ENCODE measurements at regions not wholly inside any gene's neighbourhood (a gene's known extent, or its start where the extent isn't known, plus 50 kb on each side); places are given as distances from the start of the nearest gene placed in this dataset.

DNA sequence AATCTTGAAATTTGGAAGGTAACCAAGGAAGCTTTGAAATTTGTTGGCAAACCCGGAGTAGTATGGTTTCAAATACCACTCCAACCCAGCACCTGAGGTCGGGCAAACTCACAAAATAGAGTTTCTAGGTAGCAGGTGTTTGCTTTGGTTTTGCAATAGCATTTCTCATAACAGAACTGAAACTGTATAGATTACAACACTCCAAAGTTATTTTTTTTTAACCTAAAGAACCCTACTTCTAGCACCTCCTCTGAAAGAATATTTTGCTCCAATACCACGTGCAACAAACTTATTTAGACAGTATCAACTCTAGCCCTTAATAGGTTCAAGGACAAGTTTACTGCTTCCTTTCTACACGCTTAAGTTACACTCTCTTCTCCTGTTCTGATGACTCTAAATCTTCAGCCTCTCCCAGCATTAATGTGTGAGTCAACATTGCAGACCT is 178.5 kb upstream of the FMN2 start:
- H3K4me3 ChIP-seq (ENCODE audit: low read depth, low read length) = no peak overlapping the region
- TF ChIP-seq, protein P1, sequence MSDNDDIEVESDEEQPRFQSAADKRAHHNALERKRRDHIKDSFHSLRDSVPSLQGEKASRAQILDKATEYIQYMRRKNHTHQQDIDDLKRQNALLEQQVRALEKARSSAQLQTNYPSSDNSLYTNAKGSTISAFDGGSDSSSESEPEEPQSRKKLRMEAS (IDR thresholded peaks at IDR 0.05; ENCODE audit: low read depth, low read length) = no peak
- TF ChIP-seq, protein P2, sequence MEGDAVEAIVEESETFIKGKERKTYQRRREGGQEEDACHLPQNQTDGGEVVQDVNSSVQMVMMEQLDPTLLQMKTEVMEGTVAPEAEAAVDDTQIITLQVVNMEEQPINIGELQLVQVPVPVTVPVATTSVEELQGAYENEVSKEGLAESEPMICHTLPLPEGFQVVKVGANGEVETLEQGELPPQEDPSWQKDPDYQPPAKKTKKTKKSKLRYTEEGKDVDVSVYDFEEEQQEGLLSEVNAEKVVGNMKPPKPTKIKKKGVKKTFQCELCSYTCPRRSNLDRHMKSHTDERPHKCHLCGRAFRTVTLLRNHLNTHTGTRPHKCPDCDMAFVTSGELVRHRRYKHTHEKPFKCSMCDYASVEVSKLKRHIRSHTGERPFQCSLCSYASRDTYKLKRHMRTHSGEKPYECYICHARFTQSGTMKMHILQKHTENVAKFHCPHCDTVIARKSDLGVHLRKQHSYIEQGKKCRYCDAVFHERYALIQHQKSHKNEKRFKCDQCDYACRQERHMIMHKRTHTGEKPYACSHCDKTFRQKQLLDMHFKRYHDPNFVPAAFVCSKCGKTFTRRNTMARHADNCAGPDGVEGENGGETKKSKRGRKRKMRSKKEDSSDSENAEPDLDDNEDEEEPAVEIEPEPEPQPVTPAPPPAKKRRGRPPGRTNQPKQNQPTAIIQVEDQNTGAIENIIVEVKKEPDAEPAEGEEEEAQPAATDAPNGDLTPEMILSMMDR (IDR thresholded peaks at IDR 0.05; ENCODE audit: low read depth, low read length) = no peak
- TF ChIP-seq POLR2A (IDR thresholded peaks at IDR 0.05; ENCODE audit: extremely low read depth, insufficient read length) (no peak), MYC (IDR thresholded peaks at IDR 0.05; ENCODE audit: low read depth, low read length) (no peak)
- no peak for DNase-seq (ENCODE audit: low read depth)

DNA sequence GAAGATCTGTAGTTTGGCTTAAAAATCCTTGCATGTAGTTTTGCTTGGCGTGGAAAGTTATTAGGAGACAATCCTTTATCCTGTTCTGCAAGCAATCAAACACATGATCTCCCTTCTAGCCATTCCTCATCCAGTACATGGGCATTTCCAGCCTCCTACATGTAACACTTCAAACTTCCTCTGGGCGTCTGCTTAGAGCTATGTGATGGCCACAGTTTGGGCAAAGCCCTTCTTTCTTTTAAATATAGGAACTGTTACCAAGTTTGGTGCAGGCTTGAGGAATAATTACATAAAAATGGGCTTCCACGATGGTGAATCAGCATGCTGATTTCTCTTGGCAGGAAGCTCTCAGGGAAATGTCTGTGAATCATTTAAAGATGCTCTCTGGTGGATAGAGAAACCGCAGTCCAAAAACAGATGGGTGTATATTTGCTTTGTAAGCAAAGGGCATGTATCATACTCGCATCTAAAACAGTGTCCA is 176.9 kb upstream of the FMN2 start:
- TF ChIP-seq POLR2A (IDR thresholded peaks at IDR 0.05; ENCODE audit: extremely low read depth, insufficient read length) = no peak
- no peak overlapping the region for H3K4me3 ChIP-seq (ENCODE audit: low read depth, low read length)
- DNase-seq (ENCODE audit: low read depth) = no peak

DNA sequence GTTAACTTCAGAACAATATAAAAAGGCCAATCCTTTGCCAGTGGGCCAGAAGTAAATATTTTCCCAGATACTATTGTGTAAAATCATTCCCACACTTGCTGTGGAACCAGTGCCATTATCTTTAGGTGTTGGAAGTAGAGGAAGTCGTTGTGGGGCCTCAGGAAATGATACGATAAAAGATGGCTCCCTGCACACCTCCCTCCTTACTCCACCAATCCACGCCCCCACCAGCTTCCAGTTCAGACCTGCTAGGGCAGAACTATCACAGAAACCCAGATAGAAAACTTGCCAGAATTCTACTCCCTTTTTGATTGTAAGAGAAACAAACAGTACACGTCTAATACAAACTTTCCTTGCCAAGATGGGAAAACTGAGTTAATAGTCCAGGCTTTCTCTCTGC is 173.0 kb upstream of the FMN2 start:
- TF ChIP-seq MYC (IDR thresholded peaks at IDR 0.05; ENCODE audit: low read depth, low read length) = no peak
- TF ChIP-seq, protein P1 (IDR thresholded peaks at IDR 0.05; ENCODE audit: low read depth, low read length) = no peak
- TF ChIP-seq POLR2A (IDR thresholded peaks at IDR 0.05; ENCODE audit: extremely low read depth, insufficient read length) = no peak
- no peak overlapping the region for H3K4me3 ChIP-seq (ENCODE audit: low read depth, low read length)
- DNase-seq (ENCODE audit: low read depth) = no peak

DNA sequence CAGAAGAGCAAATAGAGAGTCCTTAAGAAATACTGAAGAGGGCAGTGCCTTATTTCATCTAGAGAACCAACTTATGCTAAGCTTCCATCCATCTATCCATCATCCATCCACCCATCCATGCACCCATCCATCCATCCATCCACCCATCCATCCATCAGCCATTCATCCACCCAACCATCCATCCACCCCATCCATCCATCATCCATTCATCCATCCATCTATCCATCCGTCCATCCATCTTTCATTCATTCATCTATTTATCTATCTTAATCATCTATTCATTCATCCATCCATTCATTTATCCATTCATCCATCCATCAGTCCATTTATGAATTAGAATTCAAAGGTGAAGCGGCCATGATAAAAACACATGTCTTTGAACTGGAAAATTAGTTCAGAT is 171.5 kb upstream of the FMN2 start:
- DNase-seq (ENCODE audit: low read depth) = no peak
- no peak overlapping the region for H3K4me3 ChIP-seq (ENCODE audit: low read depth, low read length)
- no peak for TF ChIP-seq MYC (IDR thresholded peaks at IDR 0.05; ENCODE audit: low read depth, low read length)
- TF ChIP-seq, protein P1 (IDR thresholded peaks at IDR 0.05; ENCODE audit: low read depth, low read length) = no peak
- TF ChIP-seq POLR2A (IDR thresholded peaks at IDR 0.05; ENCODE audit: extremely low read depth, insufficient read length) = no peak

DNA sequence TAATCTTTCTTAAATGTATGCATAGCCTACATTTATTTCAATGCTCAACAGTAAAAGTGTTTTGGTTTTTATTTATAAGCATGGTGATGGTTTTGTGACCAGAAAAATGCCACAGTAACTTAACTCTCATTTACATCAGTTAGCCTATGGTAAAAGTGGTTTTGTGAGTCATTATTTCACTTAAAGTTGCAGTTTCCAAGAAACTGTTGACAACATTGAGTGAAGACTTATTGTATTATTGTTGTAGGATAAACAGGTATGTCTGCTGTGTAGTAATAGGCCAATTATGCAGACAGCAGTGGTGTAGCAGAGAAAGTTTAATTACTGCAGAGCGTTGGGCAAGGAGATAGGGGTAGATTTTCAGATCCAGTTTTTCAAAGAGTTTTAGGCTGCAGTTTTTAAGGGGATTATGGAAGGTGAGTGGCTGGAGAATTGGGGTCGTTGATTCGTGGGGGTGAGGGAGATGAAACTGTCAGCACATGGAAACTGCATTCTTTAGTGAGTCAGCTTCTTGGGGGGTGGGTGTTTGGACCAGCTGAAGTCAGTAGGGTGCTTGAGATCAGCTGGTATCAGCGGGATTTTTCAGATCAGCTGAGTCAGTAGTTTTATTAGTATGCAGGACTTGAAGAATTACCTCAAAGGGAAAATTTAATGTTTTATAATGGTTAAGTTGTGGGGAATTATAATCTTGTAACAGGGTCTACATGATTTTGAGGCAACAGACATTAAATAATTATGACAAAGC is 168.7 kb upstream of the FMN2 start:
- DNase-seq (ENCODE audit: low read depth) = no peak
- no peak overlapping the region for H3K4me3 ChIP-seq (ENCODE audit: low read depth, low read length)
- TF ChIP-seq MYC (IDR thresholded peaks at IDR 0.05; ENCODE audit: low read depth, low read length) (no peak), POLR2A (IDR thresholded peaks at IDR 0.05; ENCODE audit: extremely low read depth, insufficient read length) (no peak)
- TF ChIP-seq, protein P1 (IDR thresholded peaks at IDR 0.05; ENCODE audit: low read depth, low read length) = no peak
- TF ChIP-seq, protein P2 (IDR thresholded peaks at IDR 0.05; ENCODE audit: low read depth, low read length) = no peak

DNA sequence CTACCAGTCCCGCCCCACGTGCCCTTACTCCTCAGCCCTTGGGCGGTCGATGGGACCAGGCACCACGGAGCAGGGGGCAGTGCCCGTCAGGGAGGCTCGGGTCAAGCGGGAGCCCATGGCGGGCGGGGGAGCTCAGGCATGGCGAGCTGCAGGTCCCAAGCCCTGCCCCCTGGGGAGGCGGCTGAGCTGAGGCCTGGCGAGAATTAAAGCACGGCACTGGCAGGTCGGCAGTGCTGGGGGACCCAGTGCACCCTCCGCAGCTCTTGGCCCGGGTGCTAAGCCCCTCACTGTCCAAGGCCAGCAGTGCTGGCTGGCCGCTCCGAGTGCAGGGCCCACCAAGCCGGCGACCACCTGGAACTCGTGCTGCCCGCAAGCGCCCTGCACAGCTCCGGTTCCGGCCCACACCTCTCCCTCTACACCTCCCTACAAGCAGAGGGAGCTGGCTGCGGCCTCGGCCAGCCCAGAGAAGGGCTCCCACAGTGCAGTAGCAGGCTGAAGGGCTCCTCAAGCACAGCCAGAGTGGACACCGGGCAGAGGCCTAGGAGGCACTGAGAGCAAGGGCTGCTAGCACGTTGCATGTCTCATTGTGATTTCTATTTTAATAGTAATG is 166.8 kb upstream of the FMN2 start:
- H3K4me3 ChIP-seq (ENCODE audit: low read depth, low read length) = no peak overlapping the region
- no peak for DNase-seq (ENCODE audit: low read depth)
- no peak for TF ChIP-seq MYC (IDR thresholded peaks at IDR 0.05; ENCODE audit: low read depth, low read length)

DNA sequence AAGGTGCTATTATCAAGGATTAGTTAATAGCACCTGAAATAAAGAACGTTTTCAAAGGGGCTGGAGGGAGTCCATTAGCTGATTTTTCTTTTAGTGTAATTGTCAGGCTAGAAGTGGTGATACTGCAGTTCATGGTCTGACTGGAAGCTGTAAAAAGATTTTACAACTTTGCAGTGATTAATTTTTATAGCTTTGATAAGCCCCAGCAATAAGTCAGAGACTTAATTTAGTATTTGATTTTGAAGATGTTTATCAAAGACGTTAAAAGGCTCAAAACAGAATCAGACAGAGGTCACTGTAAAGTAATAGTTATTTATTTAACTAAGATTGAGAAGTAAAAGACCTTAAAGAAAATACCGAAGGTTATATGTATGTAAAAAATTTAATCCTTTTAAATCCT is 165.5 kb upstream of the FMN2 start:
- DNase-seq (ENCODE audit: low read depth) = no peak
- TF ChIP-seq MYC (IDR thresholded peaks at IDR 0.05; ENCODE audit: low read depth, low read length) (no peak), POLR2A (IDR thresholded peaks at IDR 0.05; ENCODE audit: extremely low read depth, insufficient read length) (no peak)
- TF ChIP-seq, protein P1 (IDR thresholded peaks at IDR 0.05; ENCODE audit: low read depth, low read length) = no peak
- TF ChIP-seq, protein P2 (IDR thresholded peaks at IDR 0.05; ENCODE audit: low read depth, low read length) = no peak
- H3K4me3 ChIP-seq (ENCODE audit: low read depth, low read length) = no peak overlapping the region
